HPDE6-E6E7 (cell line): ENCODE measurements at regions not wholly inside any gene's neighbourhood (a gene's known extent, or its start where the extent isn't known, plus 50 kb on each side); places are given as distances from the start of the nearest gene placed in this dataset.
"Not testable (repeated sequence)": the region's sequence is repeated elsewhere in the genome, so short reads cannot be mapped to it uniquely, and the experiment has no call there.

Experiments used
- DNase-seq: peaks from one replicate; pipeline ENCODE4 v3.0.0; 2011; ENCODE audit warnings: missing footprints; ENCODE audit errors: extremely low spot score

DNA sequence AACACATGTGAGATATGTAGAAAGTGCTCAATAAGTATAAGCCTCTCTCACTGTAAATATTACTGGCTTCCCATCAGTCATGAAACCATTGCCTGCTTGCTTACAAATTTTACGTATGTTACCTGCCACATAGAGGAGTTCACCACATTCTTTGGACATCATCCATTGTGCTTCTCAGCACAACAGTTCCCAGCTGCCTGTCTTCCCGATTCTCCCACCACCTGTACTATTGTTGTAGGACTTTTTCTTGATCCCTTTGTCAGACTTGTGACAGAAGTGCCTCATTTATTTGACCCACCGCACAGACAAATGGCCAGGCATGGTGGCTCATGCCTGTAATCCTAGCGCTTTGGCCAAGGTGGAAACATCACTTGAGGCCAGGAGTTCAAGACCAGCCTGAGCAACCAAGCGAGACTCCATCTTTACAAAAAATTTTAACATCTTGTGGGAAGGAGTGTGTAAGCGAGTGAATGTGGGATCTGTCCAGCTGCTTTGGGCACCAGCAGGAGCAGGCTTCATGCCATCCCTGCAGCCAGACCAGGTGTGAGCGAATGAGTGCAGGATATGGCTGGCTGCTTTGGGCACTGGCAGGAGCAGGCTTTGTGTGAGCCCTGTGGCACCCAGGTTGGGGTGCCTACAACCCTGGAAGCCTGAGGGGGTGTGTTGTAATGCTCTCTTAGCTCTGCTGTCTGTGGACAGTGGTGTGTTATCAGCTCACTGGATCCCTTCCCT lies 139.9 kb upstream of the ELL2 start:
- DNase-seq = no peak

- DNase-seq = not testable (repeated sequence)
Observed at GRCh38 chr5:96097488-96097887, 135.8 kb upstream of the ELL2 start.

DNA sequence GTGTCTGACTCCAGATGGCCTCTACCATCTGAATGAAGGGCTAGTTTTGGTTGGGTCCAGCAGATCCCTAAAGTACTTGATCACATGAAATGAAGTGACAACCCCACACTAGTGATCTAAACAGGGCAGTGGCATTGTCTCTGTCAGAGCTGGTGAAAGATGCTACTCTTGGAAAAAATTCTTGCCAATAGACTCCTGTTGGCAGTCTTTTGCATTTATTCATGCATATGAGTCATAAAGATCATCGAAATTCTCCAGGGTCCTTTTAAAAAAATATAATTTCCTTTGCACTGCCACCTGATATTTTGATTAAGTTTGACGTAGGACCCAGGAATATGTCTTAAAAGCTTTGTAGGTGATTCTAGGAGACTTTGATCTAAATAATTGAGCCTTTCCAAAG lies 135.1 kb upstream of the ELL2 start:
- DNase-seq = no peak

DNA sequence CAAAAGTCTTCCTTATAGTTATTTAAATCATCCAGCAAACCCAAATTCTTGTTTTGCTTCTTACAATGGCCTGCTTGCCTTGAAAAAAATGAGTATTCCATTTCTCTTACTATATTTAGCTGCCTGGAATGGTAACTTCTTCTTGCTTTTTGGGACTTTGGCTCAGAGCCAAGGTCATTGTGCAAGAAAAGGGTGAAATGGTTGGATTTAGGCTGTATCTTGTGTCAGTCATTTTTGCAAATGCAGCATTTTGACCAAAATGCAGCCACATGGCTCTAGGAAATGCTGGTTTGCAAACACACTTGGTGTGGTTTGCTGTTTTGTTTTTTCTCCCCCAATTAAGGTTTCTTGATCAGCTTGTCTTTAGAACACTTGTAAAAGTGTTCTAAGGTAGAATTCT lies 133.3 kb upstream of the ELL2 start:
- no peak for DNase-seq

DNA sequence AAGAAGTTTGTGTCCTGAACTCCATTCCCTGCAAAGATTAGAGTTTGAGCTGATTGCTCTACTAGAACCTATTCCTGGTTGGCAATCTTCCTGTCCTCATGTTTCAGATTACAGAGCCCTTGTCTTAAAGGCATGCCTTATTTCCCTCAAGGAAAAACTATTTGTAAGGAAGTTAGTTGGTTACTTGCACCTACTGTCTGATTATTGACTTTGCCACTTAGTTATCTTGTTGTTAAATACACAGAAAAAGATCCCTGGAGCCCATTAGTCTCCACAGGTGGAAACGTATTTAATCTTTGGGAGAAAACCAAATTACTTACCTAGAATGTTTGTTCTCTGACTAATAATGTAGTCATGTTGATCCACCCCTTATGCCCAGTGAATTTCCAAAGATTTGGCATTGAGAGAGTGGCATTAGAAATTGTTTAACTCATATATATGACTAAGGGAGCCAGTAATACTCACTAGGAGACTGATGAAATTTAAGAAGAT lies 132.3 kb upstream of the ELL2 start:
- DNase-seq = peak; percentile 63

DNA sequence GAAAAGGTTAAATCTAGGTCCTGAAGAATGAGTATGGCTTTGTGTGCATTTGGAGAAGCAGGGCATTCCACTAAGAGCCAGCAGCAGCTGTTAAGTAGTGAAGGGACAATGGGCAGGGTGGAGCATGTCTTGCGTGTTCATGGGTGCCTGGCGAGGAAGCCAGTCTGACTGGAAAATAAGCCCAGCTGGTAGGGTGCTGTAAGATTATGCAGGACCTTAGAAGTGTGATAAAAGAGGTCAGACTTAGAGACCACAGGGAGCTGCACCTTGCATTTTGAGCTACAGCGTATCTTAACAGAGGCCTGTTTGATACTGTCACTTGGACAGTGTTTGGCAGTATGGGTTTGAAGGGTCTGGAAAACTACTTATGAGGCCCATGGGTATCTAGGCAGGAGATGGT lies 131.7 kb upstream of the ELL2 start:
- no peak for DNase-seq

DNA sequence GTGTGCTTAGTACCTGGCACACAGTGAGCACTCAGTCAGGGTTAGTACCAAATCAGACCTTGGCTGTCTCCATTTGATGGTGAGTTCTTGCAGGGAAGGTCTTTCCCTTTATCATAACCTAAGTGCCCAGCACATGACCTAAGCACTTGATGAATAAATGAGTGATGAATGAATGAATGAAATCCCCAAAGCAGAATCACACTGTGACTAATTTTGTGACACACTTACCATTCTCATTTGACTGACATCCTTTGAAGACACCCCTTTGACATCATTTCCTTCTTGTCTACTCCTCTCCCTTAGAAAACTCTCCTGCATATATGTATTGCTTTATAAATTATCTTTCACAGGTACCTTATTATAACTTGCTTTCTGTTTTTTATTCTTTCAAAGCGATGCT lies 130.2 kb upstream of the ELL2 start:
- no peak for DNase-seq

DNA sequence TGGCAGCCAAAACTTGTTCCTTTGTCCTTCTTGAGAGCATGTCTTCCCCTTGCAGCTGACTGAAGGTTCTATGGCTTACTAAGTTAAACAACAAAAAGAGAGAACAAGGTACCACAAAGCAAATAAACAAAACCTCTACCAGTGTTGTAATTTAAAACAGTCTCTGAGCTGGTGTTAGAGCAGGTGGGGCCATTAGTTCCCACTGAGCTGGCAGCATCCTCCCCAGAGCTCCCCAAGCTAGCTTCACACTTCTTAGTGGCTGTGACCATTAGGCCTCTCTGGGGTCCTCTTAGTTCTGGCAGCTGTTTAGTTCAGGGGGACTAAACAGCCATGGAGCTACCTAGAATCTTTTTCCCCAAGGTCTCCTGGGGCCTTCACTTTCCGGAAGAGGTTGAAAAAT lies 128.6 kb upstream of the ELL2 start:
- DNase-seq = no peak

DNA sequence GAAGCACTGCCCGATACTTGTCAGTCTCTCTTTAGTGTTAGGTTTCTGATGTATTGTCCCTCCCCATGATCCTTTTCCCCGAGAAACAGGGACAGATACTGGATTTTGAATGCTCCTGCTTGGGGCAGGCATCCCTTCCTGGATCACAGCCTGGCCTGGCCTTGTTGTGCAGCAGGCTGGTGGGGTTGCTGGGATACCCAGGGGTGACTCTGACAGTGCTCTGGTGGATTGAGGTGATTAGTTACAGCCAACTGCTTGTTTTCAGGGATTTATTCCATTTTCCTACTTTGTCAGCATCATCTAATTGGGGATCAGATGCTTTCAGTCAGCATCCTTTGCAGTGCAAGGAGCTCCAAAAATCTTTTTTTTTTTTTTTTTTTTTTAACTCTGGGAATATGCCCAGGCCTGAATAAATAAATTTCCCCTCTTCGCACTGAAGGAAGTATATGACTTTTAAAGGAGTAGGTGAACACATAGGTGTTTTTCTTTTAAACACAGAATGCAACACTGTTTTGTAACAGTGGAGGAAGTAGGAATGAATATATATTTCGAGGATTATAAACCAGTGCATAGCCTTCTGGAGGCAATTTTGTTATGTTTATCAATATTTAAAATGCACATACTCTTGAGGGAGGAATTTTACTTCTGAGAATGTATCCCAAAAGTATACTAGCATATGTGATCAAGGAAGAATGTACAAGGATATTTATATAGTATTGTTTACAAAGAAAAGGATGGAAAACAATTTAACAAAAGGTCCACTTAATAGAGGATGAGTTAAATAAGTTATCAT lies 127.3 kb upstream of the ELL2 start:
- DNase-seq = no peak

DNA sequence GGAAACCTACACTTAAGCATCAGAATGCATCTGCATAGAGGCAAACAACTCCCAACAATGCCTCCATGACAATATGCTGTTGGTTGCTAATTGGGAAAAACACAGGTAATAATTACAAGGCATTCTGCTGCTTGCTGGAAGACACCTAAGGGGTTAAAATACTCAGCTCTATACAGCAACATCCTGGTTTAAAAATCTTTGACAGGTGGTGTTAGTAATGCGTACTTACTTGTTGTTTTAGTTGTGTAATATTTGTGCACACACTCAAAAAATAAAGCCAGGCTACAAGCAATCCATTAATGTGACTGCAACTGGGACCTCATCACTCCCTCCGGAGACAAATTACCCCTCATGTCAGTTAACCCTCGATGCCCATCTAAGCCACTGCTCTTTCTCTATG lies 126.3 kb upstream of the ELL2 start:
- DNase-seq = no peak

DNA sequence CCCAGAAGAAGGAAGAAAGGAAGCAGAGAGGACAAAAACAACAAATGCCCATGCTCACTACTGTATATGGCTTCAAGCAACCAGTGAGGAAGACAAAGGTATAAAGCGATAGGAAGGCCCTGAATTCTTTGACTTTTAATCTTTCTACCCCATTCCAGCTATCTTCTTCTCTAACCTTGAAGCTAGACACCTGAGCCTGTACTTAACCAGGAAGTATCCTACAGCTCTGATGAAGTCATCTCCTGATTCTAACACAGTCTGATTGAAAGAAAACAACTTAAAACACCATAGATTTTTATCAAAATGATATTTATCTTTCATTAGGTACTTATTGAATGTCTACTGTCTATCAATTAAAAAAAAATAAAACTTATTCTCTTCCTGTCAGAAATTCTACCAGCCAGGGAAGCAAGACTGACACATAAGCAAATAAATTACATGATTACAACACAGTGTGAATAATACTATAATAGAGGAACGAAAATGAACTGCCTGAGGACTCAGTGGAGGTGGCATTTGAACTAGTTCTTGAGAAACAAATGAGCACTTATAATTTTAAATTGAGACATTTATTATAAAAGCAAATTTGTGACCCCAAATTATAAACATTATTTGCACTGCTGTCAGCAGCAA lies 123.3 kb upstream of the ELL2 start:
- DNase-seq = no peak

DNA sequence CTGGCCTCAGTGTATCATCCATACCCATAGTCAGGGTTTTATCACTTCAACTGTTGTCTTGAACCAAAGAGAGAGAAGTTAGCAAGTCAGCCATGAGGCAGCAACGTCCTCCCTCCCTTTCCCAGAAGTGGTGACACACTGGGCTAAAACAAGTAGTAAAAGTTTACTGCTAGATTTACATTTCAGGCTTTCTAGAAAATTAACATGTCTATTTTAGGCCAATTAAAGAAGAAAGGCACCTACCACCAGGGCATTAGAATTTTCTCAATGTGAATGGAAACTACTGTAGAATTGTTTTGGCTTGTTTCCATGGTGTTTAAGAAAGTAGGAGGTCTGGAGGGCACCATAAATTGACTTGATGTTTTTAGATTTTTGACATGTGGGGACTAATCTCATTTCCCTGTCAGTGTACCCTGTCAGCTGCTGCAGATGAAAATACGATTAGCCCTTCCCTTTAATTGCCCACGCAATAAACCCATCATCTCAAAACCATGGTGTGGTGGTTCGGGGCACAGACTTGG lies 121.8 kb upstream of the ELL2 start:
- no peak for DNase-seq

GRCh38 chr5:96081276-96081858 lies 119.7 kb upstream of the ELL2 start:
- DNase-seq = no peak

DNA sequence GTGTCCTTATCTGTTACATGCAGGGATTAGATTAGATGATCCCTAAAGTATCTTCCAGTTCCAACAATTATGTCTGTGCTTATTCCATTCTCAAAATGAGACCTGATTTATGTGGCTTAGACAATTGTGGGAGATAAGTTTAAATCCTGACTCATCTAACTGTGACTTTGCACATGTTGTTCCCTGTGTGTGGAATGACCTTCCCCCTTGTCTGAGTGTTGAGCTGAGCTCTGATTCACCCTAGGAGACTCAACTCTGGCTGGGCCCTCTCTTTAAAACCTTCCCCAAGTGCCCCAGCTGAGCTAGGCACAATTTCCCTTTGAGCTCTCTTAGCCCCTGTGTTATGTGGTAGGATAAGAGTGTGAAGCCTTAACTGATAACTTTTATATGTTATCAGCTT lies 118.9 kb upstream of the ELL2 start:
- no peak for DNase-seq

DNA sequence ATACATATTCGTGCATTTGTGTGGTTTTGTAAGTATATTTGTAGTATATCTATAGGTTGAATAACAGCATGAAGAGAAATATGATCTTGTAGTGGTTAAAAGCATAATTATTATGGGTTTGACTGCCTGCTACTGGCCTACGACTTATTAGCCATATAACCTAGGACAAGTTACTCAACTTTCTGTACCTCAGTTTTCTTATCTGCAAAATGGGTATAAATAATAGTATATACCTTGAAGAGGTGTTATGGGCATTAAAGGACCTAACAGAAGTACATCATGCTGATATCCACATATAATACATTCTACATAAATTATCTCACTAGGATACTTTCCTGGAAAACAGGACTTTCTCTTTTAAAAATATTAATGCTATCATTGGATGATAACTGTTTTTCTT lies 118.3 kb upstream of the ELL2 start:
- DNase-seq = no peak

DNA sequence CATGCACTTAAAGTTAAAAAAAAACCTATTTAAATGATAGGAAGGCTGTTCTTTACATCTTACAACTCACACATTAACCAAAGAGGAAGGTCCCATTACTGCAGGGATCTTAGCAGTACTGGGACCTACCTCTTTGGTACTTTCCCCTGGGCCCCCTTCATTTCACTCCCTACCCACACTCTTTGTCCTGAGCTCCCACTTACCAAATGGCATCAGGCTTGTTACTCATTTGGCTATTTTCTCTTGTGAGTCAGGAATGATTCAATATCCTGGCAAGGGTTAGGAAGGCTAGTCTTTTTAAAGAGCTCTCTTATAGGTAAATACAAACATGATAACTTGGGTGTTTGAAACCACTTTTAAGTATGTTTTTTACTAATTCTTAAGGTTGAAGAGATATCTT lies 117.4 kb upstream of the ELL2 start:
- DNase-seq = peak; percentile 84

DNA sequence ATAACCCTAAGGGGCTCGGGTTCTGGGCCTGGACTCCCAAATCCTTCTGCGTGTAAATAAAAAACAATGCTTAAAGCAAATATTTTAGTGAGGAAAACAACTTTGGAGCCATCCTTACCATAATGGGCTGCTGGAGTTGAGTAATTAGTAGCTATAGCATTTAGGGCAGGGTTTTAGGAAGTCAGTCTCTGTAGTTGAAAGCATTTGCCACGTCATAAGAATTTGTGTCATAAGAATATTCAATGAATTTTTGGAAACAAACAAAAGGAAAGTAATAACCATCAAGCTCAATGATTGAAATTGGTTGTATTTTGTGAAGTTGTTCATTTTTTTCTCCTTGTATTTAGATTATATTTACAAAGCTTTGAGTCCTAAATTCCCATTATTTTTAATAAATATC lies 114.8 kb upstream of the ELL2 start:
- DNase-seq = no peak

GRCh38 chr5:96075579-96076289 lies 114.1 kb upstream of the ELL2 start:
- no peak for DNase-seq

GRCh38 chr5:96074870-96075269 lies 113.2 kb upstream of the ELL2 start:
- no peak for DNase-seq

GRCh38 chr5:96074460-96074859 lies 112.8 kb upstream of the ELL2 start:
- no peak for DNase-seq

GRCh38 chr5:96072791-96073165 lies 111.1 kb upstream of the ELL2 start:
- no peak for DNase-seq
